AG04449 (cell line): ENCODE measurements at regions not wholly inside any gene's neighbourhood (a gene's known extent, or its start where the extent isn't known, plus 50 kb on each side); places are given as distances from the start of the nearest gene placed in this dataset.

ENCODE experiments used
- CTCF ChIA-PET: fragments of 350-600 bp; formaldehyde crosslinking; extraction: SDS; loops from one replicate; lab custom pipeline; 2021; ENCODE audit warnings: antibody characterized with exemption; lab: Yijun Ruan, JAX
- POLR2A ChIA-PET: fragments of 400-600, 350-600 bp; formaldehyde crosslinking; extraction: SDS; loops from one replicate; lab custom pipeline; 2020; ENCODE audit warnings: antibody characterized with exemption, inconsistent platforms; lab: Yijun Ruan, JAX
- DNase-seq: peaks from one replicate; pipeline ENCODE4 v3.0.0-alpha.2; 2010; ENCODE audit warnings: low read depth, low spot score
- H3K4me3 ChIP-seq: 2 replicates; pipeline ENCODE4 v1.5.1; 2011; ENCODE audit warnings: low read depth, mild to moderate bottlenecking, control low read depth, low read length
- TF ChIP-seq, protein P1 (sequence below): IDR thresholded peaks from one replicate; pipeline ENCODE4 v1.5.1; 2011; ENCODE audit warnings: mild to moderate bottlenecking, moderate library complexity, low read length, control low read depth, inconsistent platforms; ENCODE audit not compliant: insufficient read depth; ENCODE audit errors: missing control alignments

DNA sequence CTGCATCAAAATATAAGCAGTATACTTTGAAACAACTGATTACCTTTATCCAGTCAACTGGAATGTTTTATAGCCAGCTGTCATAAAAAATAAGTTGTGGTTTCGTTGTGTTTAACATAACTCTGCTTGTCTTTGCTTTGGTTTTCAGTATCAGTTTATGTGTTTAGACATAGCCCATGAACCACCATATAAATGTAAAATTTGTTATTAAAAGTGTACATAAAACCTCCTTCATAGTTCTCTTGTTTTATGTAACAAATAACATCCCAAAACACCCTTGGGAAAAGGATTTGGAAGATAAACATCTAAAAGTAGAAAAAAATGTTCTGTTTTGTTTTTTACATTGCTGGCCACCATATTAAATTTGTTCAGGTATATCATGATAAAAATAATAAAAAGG is 347.0 kb upstream of the PROK2 start:
- ChIA-PET POLR2A (no interaction called here), CTCF (no interaction called here)
- DNase-seq, result no peak
- TF ChIP-seq, protein P1, sequence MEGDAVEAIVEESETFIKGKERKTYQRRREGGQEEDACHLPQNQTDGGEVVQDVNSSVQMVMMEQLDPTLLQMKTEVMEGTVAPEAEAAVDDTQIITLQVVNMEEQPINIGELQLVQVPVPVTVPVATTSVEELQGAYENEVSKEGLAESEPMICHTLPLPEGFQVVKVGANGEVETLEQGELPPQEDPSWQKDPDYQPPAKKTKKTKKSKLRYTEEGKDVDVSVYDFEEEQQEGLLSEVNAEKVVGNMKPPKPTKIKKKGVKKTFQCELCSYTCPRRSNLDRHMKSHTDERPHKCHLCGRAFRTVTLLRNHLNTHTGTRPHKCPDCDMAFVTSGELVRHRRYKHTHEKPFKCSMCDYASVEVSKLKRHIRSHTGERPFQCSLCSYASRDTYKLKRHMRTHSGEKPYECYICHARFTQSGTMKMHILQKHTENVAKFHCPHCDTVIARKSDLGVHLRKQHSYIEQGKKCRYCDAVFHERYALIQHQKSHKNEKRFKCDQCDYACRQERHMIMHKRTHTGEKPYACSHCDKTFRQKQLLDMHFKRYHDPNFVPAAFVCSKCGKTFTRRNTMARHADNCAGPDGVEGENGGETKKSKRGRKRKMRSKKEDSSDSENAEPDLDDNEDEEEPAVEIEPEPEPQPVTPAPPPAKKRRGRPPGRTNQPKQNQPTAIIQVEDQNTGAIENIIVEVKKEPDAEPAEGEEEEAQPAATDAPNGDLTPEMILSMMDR, result no peak
- H3K4me3 ChIP-seq, result no peak overlapping the region

DNA sequence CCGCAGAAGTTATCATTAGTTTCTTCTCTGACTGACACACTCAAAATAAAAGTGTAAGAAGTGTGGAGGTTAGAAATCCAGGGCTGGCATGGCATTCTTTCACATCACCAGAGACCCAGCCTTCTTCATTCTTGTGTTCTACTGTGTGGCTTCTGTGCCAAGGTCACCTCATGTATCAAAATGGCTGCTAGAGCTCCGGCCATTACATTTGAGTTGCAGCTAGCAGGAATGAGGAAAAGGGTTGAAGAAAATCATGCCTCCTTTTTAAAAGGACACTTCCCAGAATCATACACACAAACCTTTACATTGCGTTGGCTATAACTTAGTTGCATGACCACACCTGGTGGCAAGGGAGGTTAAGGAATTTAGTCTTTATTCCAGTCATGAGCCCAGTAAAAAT is 345.6 kb upstream of the PROK2 start:
- POLR2A ChIA-PET, result no interaction called here
- TF ChIP-seq, protein P1, result no peak
- no peak overlapping the region for H3K4me3 ChIP-seq
- CTCF ChIA-PET, result no interaction called here
- no peak for DNase-seq

DNA sequence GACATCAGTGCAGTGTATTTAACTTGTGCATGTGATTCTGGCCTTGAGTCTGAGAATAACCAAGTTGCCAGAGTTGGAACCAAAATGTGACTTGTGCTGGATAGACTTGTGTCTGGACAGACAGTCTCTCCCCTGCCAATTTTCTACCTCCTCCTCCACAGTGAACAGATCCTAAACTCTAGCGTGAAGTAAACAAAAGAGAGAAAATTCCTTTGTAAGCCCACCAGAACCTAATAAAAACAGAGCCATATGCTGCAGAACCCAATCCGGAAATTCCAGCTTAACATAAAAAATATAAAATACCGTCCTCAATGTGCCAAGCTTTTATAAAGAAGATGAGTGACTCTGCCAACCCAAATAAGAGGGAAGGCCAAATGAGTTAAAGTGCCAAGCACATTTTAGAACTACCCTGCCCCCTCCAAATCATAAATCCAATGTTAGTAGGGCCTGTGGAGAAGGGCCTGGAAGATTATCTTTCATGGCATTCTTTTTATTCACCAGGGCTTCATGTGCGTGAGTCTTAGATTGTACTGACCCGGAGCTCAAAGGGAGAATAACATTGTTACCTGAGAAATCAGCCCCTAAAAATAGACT is 344.6 kb upstream of the PROK2 start:
- CTCF ChIA-PET, result interaction anchor here (1.1 to 1.2 kb wide), 2 partner anchors 87 to 693 kb away, joined by 3 to 4 read pairs; no protein-coding TSS in a partner anchor
- POLR2A ChIA-PET, result no interaction called here
- DNase-seq, result no peak
- H3K4me3 ChIP-seq, result no peak overlapping the region
- TF ChIP-seq, protein P1, result no peak

DNA sequence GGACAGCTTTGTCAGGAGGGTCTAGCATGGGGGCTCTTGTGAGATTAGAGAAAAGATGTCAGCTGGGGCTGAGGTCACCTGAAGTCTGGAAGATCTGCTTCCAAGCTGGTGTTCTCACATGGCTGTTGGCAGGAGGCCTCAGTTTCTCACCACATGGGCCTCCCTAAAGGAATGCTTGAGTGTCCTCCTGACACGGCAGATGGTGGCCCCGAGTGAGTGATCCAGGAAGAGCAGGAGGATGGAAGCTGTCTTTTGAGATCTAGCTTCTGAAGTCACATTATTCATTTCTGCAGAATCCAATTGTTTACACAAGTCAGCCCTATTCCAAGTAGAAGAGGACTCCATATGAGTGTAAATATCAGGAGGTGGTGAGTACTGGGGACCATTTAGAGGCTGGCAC is 344.0 kb upstream of the PROK2 start:
- DNase-seq, result no peak
- H3K4me3 ChIP-seq, result no peak overlapping the region
- CTCF ChIA-PET, result interaction anchor here (1.1 to 1.2 kb wide), 2 partner anchors 87 to 694 kb away, joined by 3 to 4 read pairs; no protein-coding TSS in a partner anchor
- POLR2A ChIA-PET, result no interaction called here
- TF ChIP-seq, protein P1, result no peak

DNA sequence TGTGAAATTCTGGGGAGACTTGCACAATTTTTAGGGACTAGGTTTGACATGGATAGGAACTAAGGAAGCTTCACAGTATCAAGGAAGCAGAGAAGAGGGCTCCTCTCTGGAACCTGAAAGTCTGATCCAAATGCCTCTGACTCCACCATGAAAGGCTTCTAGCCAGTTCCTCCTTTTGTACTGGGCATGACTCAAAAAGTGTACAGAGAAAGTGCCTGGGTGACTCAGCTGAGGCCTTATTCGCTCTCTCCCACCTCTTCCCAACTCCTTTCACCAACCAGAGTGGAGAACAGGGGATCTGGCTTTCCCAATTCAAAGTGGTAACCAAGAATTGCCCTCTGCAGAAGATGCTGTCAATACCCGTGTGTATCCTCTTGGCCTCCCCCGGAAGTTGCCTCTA is 342.9 kb upstream of the PROK2 start:
- POLR2A ChIA-PET, result no interaction called here
- CTCF ChIA-PET, result no interaction called here
- no peak for DNase-seq

DNA sequence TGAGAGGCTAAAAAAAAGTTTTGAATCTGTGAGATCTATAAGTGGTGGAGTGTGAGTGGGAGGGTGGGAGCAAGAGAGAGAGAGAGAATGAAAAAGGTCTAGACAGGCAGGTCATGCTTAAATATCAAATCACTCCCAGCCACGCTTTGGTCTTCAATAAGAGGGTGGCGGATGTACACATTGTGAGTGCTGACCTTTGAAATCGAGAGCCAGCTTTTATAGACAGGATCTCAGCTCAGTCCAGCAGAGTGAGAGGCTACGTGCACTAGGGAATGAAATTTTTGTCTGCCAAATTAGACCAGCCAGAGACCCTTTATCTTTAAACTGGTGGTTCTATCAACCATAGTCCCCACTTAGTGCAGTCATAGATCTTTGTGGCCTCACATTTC is 342.3 kb upstream of the PROK2 start:
- H3K4me3 ChIP-seq, result no peak overlapping the region
- CTCF ChIA-PET, result no interaction called here
- TF ChIP-seq, protein P1, result no peak
- DNase-seq, result no peak
- POLR2A ChIA-PET, result no interaction called here

More for the DNA sequence above, 342.9 kb upstream of the PROK2 start:
- H3K4me3 ChIP-seq, result no peak overlapping the region
- TF ChIP-seq, protein P1, result no peak
